Endometrium (tissue), 2 donors: ENCODE measurements at regions not wholly inside any gene's neighbourhood (a gene's known extent, or its start where the extent isn't known, plus 50 kb on each side); places are given as distances from the start of the nearest gene placed in this dataset.
A peak's percentile ranks its signal among the peaks of the same experiment; 100 is the strongest.

Experiments
- FAIRE-seq: peaks from 2 replicates; lab custom pipeline; 2012; peaks lifted over from hg19 to GRCh38; lab: Jason Lieb, UNC
- donor health status: control.
- donor health status: control.

DNA sequence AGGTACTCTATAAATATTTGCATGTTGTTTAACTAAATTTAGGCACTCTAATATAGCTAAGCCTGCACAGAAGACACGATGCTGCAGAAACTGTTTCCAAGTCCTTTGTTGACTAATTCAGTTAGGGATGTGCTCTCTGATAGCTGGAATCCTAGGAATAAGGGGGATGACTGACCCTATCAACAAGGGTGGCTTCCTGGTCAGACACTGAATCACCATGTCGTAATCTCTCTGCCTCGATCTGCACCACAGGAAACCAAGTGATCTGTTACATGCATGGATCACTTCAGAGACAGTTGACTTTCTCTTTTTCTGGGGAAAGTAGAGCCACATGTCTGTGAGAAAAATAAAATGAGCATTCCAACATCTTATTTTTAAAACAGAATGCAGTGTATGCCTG, 169.1 kb downstream of the GUCY2F start:
- no peak for FAIRE-seq

DNA sequence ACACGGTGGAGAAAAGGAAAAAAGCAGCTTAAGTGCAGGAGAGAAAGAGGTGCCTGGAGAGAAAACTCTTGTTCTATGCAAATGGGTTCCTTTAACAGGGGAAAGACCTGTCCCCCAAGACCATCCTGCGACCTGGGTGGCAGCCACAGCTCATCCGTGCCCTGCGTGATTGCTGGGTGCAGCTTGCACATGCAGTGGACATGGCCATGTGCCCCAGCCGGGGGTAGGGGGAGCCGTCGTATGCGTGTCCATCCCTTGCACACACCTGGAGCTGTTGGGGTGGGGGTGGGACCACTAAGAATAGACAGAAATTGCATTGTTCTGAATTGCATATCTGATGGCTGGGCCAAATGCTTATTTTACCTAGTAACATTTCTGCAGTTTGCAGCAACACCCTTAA, 171.9 kb downstream of the GUCY2F start:
- no peak for FAIRE-seq

DNA sequence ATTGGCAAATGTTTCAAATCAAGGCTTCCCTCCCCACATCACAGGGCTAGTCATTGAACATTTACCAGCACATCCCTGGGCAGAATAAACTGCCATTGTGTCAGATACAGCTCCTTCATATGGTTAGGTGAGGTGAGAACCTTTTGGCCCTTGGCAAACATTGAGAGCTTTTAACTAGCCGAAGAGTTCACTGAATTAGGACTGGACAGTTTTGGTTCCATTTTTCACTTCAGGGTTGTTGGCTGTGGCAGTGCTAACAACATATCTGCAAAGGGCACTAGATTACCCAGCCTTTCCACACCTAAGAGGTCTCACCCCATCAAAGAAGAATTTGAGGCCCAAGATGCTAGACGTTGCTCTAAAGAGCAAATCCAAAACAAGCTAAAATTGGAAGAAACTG, 180.7 kb downstream of the GUCY2F start:
- no peak for FAIRE-seq

DNA sequence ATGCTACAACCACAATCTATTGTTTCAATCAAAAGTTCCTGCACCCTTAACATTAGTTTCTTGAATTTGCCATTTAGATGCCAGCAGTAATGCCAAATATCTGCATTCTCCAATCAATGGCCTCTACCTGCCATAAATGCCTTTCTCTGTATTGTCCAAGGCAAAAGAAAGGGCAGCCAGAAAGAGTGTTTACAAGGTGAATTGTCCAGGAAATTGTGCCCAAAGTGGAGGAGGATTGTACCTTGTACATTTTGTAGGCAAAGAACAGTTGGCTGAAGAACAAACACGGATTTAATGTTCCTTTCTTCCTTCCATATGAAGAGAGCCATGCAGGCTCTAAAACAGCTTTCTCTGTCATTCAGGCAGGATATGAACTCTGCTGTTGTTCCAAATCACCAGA, 181.5 kb downstream of the GUCY2F start:
- FAIRE-seq = no peak

GRCh38 chrX:109299091-109299490, 182.8 kb downstream of the GUCY2F start:
- FAIRE-seq = no peak

DNA sequence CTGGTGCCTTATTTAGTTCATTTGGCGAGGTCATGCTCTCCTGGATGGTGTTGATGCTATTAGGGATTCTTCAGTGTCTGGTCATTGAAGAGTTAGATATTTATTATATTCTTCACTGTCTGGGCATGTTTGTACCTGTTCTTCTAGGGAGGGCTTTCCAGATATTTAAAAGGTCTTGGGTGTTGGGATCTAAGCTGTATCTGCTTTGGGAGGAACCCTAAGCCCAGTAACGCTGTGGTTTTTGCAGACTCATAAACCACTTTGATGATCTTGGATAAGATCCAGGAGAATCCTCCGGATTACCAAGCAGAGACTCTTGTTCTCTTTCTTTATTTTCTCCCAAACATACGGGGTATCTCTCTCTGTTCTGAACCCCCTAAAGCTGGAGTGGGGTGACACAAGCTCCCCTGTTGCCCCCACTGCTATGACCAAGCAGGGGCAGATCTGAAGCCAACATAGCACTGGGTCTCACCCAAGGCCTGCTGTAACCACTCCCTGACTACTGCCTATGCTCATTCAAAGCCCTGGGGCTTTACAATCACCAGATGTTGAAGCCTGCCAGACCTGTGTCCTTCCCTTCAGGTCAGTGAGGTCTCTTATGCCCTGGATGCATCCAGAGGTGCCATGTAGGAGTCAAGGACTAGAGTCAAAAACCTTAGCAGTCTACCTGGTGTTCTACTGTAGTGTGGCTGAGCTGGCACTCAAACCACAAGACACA, 187.6 kb downstream of the GUCY2F start:
- no peak for FAIRE-seq

GRCh38 chrX:109283870-109284269, 198.0 kb downstream of the GUCY2F start:
- FAIRE-seq = no peak

DNA sequence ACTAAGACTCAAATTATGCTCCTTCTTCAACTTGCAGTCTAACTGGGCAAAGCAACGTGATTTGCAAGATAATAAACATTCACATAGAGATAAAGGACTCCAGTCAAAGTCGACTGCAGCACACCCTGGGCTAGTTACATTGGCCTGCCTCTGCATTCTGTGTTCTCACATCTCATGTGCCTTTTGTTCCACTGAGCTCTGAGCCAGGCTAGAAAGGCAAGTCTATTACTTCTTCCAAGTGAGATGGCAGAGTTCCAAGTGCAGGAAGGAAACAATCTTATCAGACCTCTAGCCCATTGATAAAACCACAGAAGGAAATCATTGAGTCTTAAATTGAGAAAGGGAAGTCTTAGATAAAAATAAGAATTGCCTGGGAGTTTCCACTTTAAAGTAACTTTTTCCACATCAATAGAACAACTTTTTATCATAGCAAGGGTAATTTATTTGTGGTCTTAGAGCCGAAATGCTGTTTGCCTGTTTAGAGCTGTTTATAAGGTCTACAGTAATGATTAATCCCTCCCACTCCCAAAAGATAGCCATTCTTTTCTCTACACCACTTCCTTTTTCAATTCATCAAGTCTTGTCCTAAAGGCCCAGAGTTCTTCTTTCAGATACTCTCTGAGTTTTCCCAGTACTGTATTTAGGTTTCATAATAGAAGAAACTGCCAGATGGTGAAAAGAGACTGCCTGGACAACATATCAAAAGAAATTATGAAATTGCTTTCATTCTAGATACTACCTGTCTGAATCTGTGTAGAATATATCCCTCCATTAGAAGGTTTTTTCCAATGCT, 200.2 kb downstream of the GUCY2F start:
- no peak for FAIRE-seq

- FAIRE-seq = no peak
These were observed 207.1 kb downstream of the GUCY2F start for GRCh38 chrX:109274806-109275205.

- FAIRE-seq = no peak
These were observed 211.1 kb downstream of the GUCY2F start for GRCh38 chrX:109270580-109271484.

DNA sequence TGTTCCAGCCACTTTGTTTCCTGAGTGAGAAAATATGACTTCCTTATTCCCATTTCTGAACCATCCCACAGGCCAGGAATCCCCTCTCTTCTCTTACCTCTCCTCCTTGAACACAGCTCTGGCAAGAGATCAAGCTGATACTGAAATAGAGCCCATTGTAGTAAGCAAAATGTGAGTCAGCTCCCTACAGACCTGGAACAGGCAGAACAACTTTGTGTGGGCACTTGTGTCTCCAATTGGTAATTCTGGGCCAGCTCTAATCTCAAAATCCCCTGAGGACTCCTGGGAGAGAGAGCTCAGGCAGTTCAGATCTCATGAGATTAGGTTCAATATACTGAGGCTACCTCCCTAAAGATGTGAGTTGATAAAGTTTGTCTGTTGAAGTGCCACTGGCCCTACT, 213.5 kb downstream of the GUCY2F start:
- FAIRE-seq = no peak

DNA sequence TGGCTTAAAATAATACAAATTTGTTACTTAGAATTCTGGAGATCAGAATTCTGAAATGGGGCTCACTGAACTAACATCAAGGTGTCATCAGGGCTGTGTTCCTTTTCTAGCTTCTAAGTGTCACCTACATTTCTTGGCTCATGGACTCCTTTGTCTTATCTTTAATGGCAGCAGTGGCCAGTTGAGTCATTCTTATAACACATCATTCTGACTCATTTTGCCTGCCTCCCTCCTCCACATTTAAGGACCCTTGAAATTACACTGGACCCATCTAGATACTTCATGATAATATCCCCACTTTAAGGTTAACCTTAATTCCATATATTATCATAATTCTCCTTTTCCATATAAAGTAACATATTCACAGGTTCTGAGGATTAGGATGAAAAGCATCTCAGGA, 215.9 kb downstream of the GUCY2F start:
- no peak for FAIRE-seq

- no peak for FAIRE-seq
These were observed 217.0 kb downstream of the GUCY2F start for GRCh38 chrX:109264878-109265277.

DNA sequence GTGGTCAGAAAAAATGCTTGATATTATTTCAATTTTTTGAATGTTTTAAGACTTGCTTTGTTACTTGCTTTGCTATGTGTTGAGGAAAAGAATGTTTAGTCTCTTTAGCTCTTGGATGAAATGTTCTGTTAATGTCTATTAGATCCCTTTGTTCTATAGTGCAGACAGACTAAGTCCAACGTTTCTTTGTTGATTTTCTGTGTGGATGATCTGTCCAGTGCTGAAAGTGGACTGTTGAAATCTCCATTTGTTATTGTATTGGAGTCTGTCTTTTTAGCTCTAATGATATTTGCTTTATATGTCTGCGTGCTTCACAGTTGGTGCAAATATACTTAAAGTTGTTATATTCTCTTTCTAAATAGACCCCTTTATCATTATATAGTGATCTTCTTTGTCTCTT, 220.6 kb downstream of the GUCY2F start:
- FAIRE-seq = no peak

DNA sequence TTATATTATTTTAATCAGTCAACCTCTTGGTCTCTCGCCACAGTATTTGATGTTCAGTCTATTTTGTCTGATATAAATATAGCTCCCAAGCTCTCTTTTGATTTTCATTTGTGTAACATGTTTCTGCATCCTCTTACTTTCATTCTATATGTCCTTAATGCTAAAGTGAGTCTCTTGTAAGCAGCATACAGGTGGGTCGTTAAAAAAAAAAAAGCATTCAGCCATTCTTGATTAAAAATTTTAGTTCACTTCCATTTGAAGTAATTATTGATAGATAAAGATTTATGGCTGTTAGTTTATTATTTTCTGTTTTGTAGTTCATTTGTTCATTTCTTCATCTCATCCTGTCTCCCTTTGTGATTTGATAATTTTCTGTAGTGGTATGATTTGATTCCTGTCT, 229.1 kb downstream of the GUCY2F start:
- no peak for FAIRE-seq

DNA sequence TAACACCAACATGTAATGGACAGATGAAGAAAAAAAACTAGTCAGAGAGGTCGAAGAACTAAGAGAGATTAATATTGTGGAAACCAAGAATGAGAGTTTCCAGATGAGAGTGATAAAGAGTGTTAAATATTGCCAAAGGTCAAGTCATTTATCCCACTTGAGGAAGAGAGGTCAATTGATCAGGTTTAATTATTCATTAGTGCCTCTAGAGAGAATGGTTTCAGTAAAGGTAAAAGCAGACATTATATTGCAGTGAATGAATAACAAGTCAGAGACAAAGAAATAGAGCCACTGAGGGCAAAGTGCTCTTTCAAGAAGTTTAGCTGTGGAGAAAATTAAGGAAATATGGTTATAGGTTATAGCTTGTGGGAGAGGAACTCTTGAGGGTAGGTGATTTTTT, 263.1 kb downstream of the GUCY2F start:
- no peak for FAIRE-seq

DNA sequence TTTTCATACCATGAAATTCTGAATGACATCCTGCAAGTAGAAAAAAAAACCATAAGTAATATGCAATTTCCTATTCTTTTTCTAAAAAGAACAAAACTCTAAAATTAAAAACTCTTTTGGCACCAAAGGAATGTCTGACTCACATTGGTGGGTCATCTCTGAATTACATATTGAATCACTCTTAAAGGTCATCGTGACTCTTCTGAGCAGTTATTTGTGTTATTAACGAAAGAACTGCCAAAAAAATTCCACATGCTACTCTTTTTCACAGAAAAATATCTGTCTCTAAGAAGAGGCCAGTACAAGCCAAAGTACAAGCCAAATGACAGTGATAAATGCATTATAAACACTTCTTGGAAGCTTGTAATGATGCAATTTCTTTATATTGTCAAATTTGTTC, 282.2 kb downstream of the GUCY2F start:
- peak; percentile 82 for FAIRE-seq

DNA sequence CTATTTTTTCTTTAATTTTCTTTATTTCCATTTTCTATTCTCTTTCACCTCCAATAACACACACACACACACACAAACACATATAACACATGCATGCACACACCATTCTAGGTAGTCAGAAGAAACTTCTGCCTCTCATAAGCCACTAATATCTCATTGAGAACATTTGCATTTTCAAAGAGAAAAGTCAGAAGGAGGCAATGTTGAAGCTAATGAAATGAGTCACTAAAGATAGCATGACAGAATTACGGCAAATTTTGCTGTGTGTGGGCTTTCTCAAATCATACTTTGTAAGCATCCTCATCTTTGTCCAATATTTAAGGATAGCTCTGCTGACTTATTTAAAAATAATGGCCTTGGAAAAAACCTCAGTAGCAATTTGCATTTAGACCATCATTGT, 291.3 kb downstream of the GUCY2F start:
- FAIRE-seq = no peak

DNA sequence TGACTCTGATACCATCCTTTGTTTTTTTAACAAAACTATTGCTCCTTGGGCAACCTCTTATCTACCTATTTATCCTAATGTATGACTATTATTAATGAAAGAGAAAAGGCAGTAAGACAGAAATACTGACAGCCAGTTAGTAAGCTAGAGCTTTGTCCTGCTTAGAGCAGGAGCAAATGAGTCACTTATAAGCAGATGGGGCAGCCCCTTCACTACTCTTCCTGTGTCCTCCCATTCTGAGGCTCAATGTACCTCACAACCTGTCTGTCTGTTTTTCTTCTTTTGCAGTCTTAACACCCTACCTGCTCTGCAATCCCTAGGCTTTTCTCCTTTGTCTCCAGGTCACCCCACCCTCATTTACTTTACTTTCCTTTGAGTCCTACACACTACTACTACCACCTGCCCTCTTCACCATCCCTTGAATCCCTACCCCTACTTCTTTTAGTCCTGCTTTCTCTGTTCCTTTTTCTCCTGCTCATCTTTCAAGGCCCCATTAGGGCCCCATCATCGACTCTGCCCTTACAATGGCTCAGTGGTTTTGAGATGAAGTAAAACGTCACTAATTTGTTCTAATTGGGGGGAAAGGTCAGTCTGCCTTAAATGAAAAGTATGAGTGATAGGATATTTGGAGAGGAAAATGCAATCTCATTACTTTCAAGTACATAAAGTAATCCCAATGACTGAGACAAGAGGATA, 294.3 kb downstream of the GUCY2F start:
- no peak for FAIRE-seq

DNA sequence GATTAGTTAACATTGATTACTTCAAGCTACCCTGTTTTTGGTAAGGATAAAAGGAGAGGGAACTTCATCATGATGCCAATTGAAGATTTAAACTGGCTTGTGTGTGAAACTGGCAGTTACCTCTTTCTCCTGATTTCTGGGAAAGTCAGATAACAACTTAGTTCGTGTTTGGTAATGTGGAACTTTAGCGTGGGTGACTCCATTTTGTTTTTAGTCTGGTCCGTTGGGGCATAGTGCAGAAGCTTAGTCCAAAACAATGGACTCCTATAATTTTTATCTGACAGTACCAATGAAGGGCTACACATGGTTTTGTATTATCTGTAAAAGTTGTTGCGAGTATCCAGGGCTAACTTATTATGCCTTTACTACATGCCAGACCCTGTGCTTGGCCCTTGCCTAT, 294.9 kb downstream of the GUCY2F start:
- FAIRE-seq = no peak

DNA sequence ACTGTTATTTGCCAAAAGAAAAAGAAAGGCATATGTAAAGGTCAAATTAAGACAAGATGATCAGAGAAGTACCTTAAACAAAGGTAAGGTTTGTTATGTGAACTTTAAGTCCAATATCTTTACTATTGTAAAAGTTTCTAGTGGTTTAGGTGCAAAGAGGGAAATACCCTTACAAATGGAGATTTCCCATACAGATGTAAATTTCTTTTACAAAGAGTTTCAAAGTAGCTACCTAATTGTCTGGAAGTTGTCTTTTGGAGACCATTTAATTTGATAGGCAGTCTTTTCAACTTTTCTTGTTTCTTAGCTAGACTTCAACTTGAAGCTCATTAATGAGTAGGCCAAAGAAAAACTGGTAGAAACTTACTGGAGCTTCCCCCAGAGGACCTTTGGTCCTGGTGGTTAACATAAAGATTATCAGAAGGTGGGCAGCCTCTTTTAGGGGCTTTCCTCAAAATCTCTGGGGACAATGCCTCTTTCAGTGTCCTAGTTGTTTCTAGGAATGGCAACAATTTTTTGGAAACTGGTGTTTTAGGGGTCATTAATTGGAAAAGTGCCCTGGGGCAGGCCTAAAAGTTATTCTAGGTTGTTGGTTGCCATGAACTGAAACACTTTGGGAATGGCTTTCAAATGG, 297.3 kb downstream of the GUCY2F start:
- FAIRE-seq = no peak
